HUES6 (cell line): ENCODE measurements at regions not wholly inside any gene's neighbourhood (a gene's known extent, or its start where the extent isn't known, plus 50 kb on each side); places are given as distances from the start of the nearest gene placed in this dataset.
"Not testable (repeated sequence)": the region's sequence is repeated elsewhere in the genome, so short reads cannot be mapped to it uniquely, and the experiment has no call there.

Experiments used
- H3K27ac ChIP-seq: 2 replicates; pipeline ENCODE4 v1.7.0; 2013; ENCODE audit warnings: low read depth, mild to moderate bottlenecking, low read length, inconsistent platforms
- H3K27me3 ChIP-seq: 2 replicates; pipeline ENCODE4 v1.6.1; 2013; ENCODE audit warnings: low read length; ENCODE audit not compliant: control insufficient read depth, insufficient read depth
- H3K36me3 ChIP-seq: 2 replicates; pipeline ENCODE4 v1.6.1; 2013; ENCODE audit warnings: low read length; ENCODE audit not compliant: control insufficient read depth, insufficient read depth
- H3K4me1 ChIP-seq: 2 replicates; pipeline ENCODE4 v1.6.1; 2013; ENCODE audit warnings: low read length; ENCODE audit not compliant: control insufficient read depth, insufficient read depth
- H3K4me3 ChIP-seq: 2 replicates; pipeline ENCODE4 v1.5.1; 2013; ENCODE audit warnings: low read depth, low read length
- H3K9ac ChIP-seq: one replicate; pipeline ENCODE4 v1.6.1; 2013; ENCODE audit warnings: mild to moderate bottlenecking, low read length
- H3K9me3 ChIP-seq: 2 replicates; pipeline ENCODE4 v1.6.1; 2013; ENCODE audit warnings: low read depth, low read length; ENCODE audit not compliant: control insufficient read depth, insufficient read depth

- no peaks in the 10 kb centered on the region for H3K27me3 ChIP-seq
- H3K9ac ChIP-seq: no peak overlapping the region
- no peak overlapping the region for H3K4me3 ChIP-seq
- no peaks in the 10 kb centered on the region for H3K36me3 ChIP-seq
- H3K4me1 ChIP-seq: no peaks in the 10 kb centered on the region; the same call in 1 of the 2 replicates
- H3K9me3 ChIP-seq: peaks cover 16% of the 10 kb centered on the region
- no peak overlapping the region for H3K27ac ChIP-seq
These were observed 326.5 kb downstream of the CGGBP1 start for GRCh38 chr3:87732294-87732693.

- Histone ChIP-seq H3K4me3 (no peak overlapping the region), H3K9ac (no peak overlapping the region), H3K27ac (peak overlapping the region; percentile 87), H3K4me1 (no peaks in the 10 kb centered on the region; the same call in 1 of the 2 replicates), H3K27me3 (no peaks in the 10 kb centered on the region), H3K9me3 (peaks cover 18% of the 10 kb centered on the region), H3K36me3 (peaks cover 5% of the 10 kb centered on the region; the same call in 1 of the 2 replicates)
These were observed 331.0 kb downstream of the CGGBP1 start for GRCh38 chr3:87727783-87728182.

DNA sequence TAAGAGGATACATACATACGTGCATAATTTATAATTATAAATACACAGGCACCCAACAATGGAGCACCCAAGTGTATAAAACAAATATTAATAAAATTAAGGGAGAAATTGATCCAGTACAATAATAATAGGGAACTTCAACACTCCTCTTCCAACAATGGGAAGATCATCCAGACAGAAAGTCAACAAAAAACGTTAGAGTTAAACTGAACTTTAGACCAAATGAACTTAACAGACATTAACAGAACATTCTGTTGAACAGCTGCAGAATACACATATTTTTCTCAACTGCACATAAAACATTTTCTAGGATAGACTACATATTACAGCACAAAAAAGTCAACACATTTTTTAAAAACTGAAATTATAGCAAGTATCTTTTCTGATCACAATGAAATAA, 339.7 kb downstream of the CGGBP1 start:
- Histone ChIP-seq H3K27ac (no peak overlapping the region), H3K27me3 (no peaks in the 10 kb centered on the region), H3K4me3 (no peak overlapping the region), H3K9me3 (peaks cover 5% of the 10 kb centered on the region; the same call in 1 of the 2 replicates), H3K9ac (no peak overlapping the region), H3K4me1 (no peaks in the 10 kb centered on the region), H3K36me3 (no peaks in the 10 kb centered on the region)

DNA sequence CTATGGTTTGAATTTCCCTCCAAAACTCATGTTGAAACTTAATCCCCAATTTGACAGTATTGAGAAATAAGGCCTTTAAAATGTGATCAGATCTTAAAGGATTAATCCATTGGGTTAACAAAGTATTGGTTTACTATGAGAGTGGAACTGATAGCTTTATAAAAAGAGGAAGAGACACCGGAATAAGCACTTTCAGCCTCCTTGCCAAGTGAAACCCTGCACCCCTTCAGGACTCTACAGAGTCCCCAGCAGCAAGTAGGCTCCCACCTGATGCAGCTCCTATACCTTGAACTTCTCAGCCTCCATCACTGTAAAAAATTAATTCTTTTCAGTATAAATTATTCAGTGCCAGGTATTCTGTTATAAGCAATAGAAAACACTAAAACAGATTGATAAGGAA, 348.3 kb downstream of the CGGBP1 start:
- no peaks in the 10 kb centered on the region for H3K36me3 ChIP-seq
- no peak overlapping the region for H3K9ac ChIP-seq
- H3K4me1 ChIP-seq: no peaks in the 10 kb centered on the region
- no peaks in the 10 kb centered on the region for H3K27me3 ChIP-seq
- no peak overlapping the region for H3K4me3 ChIP-seq
- H3K27ac ChIP-seq: no peak overlapping the region
- H3K9me3 ChIP-seq: peaks cover 3% of the 10 kb centered on the region; the same call in 1 of the 2 replicates

DNA sequence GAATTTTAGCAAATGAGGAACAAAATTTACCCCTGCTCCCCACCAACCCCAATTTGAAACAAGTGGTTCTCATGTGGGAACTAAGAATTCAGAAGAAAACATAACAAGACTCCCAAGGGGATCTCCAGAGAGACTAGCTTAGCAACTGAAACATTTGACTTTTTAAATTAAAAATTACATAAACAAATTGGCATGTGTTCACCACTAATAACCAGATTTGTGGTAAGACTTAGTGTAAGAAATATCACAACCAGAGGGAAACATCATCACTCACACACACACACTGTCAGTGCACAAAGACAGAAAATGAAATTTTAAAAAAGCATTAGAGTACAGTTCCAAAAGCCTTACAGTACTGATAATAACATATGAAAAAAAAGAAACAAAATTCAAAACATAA, 348.8 kb downstream of the CGGBP1 start:
- peaks cover 3% of the 10 kb centered on the region; the same call in 1 of the 2 replicates for H3K9me3 ChIP-seq
- H3K4me3 ChIP-seq: no peak overlapping the region
- H3K9ac ChIP-seq: no peak overlapping the region
- H3K27me3 ChIP-seq: no peaks in the 10 kb centered on the region
- no peak overlapping the region for H3K27ac ChIP-seq
- no peaks in the 10 kb centered on the region for H3K4me1 ChIP-seq
- H3K36me3 ChIP-seq: no peaks in the 10 kb centered on the region

DNA sequence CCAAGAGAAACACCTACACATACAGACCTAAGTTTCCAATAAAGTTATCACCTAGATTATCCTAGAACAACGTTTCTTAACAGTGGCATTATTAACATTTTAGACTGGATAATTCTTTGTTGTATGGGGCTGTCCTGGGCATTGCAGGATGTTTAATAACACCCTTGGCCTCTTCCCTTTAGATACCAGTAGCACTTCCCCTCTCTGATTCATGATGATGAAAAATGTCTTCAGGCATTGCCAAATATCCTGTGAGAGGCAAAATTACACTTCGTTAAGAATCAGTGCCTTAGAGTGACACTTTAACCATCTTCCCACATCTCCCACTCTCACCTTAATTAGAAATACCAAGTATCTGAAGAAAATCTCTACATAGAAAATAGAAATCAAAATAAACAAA, 352.6 kb downstream of the CGGBP1 start:
- peaks cover 3% of the 10 kb centered on the region; the same call in 1 of the 2 replicates for H3K9me3 ChIP-seq
- H3K9ac ChIP-seq: no peak overlapping the region
- no peak overlapping the region for H3K4me3 ChIP-seq
- no peaks in the 10 kb centered on the region for H3K27me3 ChIP-seq
- H3K27ac ChIP-seq: no peak overlapping the region
- no peaks in the 10 kb centered on the region for H3K36me3 ChIP-seq
- H3K4me1 ChIP-seq: no peaks in the 10 kb centered on the region

GRCh38 chr3:87702600-87702999, 356.2 kb downstream of the CGGBP1 start:
- no peak overlapping the region for H3K4me3 ChIP-seq
- peaks cover 3% of the 10 kb centered on the region; the same call in 1 of the 2 replicates for H3K9me3 ChIP-seq
- no peak overlapping the region for H3K9ac ChIP-seq
- no peaks in the 10 kb centered on the region for H3K36me3 ChIP-seq
- H3K27me3 ChIP-seq: no peaks in the 10 kb centered on the region
- no peak overlapping the region for H3K27ac ChIP-seq
- H3K4me1 ChIP-seq: no peaks in the 10 kb centered on the region

- no peaks in the 10 kb centered on the region for H3K4me1 ChIP-seq
- no peaks in the 10 kb centered on the region for H3K9me3 ChIP-seq
- no peak overlapping the region for H3K27ac ChIP-seq
- no peaks in the 10 kb centered on the region for H3K27me3 ChIP-seq
- no peaks in the 10 kb centered on the region for H3K36me3 ChIP-seq
- H3K9ac ChIP-seq: no peak overlapping the region
- no peak overlapping the region for H3K4me3 ChIP-seq
These were observed 362.4 kb downstream of the CGGBP1 start for GRCh38 chr3:87696124-87697013.

GRCh38 chr3:87694678-87695077, 364.1 kb downstream of the CGGBP1 start:
- Histone ChIP-seq H3K27me3 (no peaks in the 10 kb centered on the region), H3K9ac (no peak overlapping the region), H3K27ac (no peak overlapping the region)

DNA sequence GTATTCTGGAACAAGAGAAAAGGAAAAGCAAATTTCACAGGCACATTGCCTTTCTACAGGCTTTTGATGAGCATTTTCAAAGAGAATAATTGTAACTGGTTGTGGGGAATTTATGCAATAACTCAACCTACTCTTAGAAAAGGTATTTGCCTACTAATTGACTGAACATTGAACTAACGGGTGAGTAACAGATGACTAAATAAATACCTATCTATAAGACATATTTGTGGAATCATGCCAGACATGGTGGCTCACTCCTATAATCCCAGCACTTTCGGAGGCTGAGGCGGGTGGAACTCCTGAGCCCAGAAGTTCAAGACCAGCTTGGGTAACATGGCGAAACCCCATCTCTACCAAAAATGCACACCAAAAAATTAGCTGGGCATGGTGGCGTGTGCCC, 367.7 kb downstream of the CGGBP1 start:
- Histone ChIP-seq H3K36me3 (no peaks in the 10 kb centered on the region), H3K27ac (no peak overlapping the region), H3K9ac (no peak overlapping the region), H3K4me3 (no peak overlapping the region), H3K9me3 (no peaks in the 10 kb centered on the region), H3K4me1 (no peaks in the 10 kb centered on the region), H3K27me3 (no peaks in the 10 kb centered on the region)

More at GRCh38 chr3:87694678-87695077, 364.1 kb downstream of the CGGBP1 start:
- Histone ChIP-seq H3K36me3 (no peaks in the 10 kb centered on the region), H3K9me3 (no peaks in the 10 kb centered on the region), H3K4me1 (no peaks in the 10 kb centered on the region), H3K4me3 (no peak overlapping the region)

GRCh38 chr3:87678984-87679660, 379.7 kb downstream of the CGGBP1 start:
- H3K36me3 ChIP-seq, H3K9me3 ChIP-seq: not testable (repeated sequence)

More at GRCh38 chr3:87678984-87679660, 379.7 kb downstream of the CGGBP1 start:
- H3K27ac ChIP-seq, H3K4me3 ChIP-seq, H3K9ac ChIP-seq, H3K4me1 ChIP-seq, H3K27me3 ChIP-seq: not testable (repeated sequence)
